ENCODE measurements at regions not wholly inside any gene's neighbourhood (a gene's known extent, or its start where the extent isn't known, plus 50 kb on each side); places are given as distances from the start of the nearest gene placed in this dataset.

- no peak overlapping the region for H3K4me3 ChIP-seq
- TF ChIP-seq CTCF (IDR thresholded peaks at IDR 0.05) (no peak), POLR2A (IDR thresholded peaks at IDR 0.05) (no peak), POLR2AphosphoS5 (IDR thresholded peaks at IDR 0.05) (no peak)
Observed at GRCh38 chr10:23818484-23818883, 379.6 kb downstream of the OTUD1 start.

GRCh38 chr10:23820792-23821191 lies 381.9 kb downstream of the OTUD1 start:
- no peak overlapping the region for H3K4me3 ChIP-seq
- no peaks in the 10 kb centered on the region for H3K36me3 ChIP-seq
- intact Hi-C loops (cut with DNase I; ENCODE audit: low total_unique reads), result no loop called here
- no peak for DNase-seq (ENCODE audit: low spot score in 2 of 2)
- no peaks in the 10 kb centered on the region for H3K9me3 ChIP-seq
- H3K4me1 ChIP-seq, result no peaks in the 10 kb centered on the region
- no peak for TF ChIP-seq POLR2AphosphoS5 (IDR thresholded peaks at IDR 0.05)
- TF ChIP-seq CTCF (IDR thresholded peaks at IDR 0.05), result no peak
- TF ChIP-seq POLR2A (IDR thresholded peaks at IDR 0.05), result no peak
- H3K27ac ChIP-seq, result no peak overlapping the region
- no peaks in the 10 kb centered on the region for H3K27me3 ChIP-seq

More at GRCh38 chr10:23818484-23818883, 379.6 kb downstream of the OTUD1 start:
- H3K27me3 ChIP-seq, result no peaks in the 10 kb centered on the region
- intact Hi-C loops (cut with DNase I; ENCODE audit: low total_unique reads), result no loop called here
- H3K9me3 ChIP-seq, result no peaks in the 10 kb centered on the region
- no peaks in the 10 kb centered on the region for H3K36me3 ChIP-seq
- no peak overlapping the region for H3K27ac ChIP-seq
- no peaks in the 10 kb centered on the region for H3K4me1 ChIP-seq
- DNase-seq (ENCODE audit: low spot score in 2 of 2), result no peak

GRCh38 chr10:23824822-23825221 lies 384.1 kb upstream of the KIAA1217 start:
- intact Hi-C loops (cut with DNase I; ENCODE audit: low total_unique reads), result no loop called here
- no peaks in the 10 kb centered on the region for H3K27me3 ChIP-seq
- DNase-seq (ENCODE audit: low spot score in 2 of 2), result no peak
- H3K36me3 ChIP-seq, result no peaks in the 10 kb centered on the region
- no peak for TF ChIP-seq POLR2AphosphoS5 (IDR thresholded peaks at IDR 0.05)
- TF ChIP-seq CTCF (IDR thresholded peaks at IDR 0.05), result no peak
- no peak for TF ChIP-seq POLR2A (IDR thresholded peaks at IDR 0.05)
- no peak overlapping the region for H3K27ac ChIP-seq
- no peaks in the 10 kb centered on the region for H3K4me1 ChIP-seq
- no peaks in the 10 kb centered on the region for H3K9me3 ChIP-seq
- H3K4me3 ChIP-seq, result no peak overlapping the region

- no peaks in the 10 kb centered on the region for H3K4me1 ChIP-seq
- intact Hi-C loops (cut with DNase I; ENCODE audit: low total_unique reads), result no loop called here
- DNase-seq (ENCODE audit: low spot score in 2 of 2), result no peak
- H3K4me3 ChIP-seq, result no peak overlapping the region
- no peaks in the 10 kb centered on the region for H3K36me3 ChIP-seq
- H3K9me3 ChIP-seq, result no peaks in the 10 kb centered on the region
- H3K27ac ChIP-seq, result no peak overlapping the region
- no peaks in the 10 kb centered on the region for H3K27me3 ChIP-seq
- TF ChIP-seq POLR2AphosphoS5 (IDR thresholded peaks at IDR 0.05), result no peak
- no peak for TF ChIP-seq POLR2A (IDR thresholded peaks at IDR 0.05)
- TF ChIP-seq CTCF (IDR thresholded peaks at IDR 0.05), result no peak
Observed at GRCh38 chr10:23826421-23826820, 382.5 kb upstream of the KIAA1217 start.

- Histone ChIP-seq H3K27me3 (no peaks in the 10 kb centered on the region), H3K9me3 (no peaks in the 10 kb centered on the region), H3K27ac (no peak overlapping the region), H3K4me3 (no peak overlapping the region), H3K36me3 (no peaks in the 10 kb centered on the region), H3K4me1 (no peaks in the 10 kb centered on the region)
- no peak for DNase-seq (ENCODE audit: low spot score in 2 of 2)
- TF ChIP-seq POLR2A (IDR thresholded peaks at IDR 0.05) (no peak), POLR2AphosphoS5 (IDR thresholded peaks at IDR 0.05) (no peak), CTCF (IDR thresholded peaks at IDR 0.05) (no peak)
- intact Hi-C loops (cut with DNase I; ENCODE audit: low total_unique reads), result no loop called here
Observed at GRCh38 chr10:23829556-23829955, 379.4 kb upstream of the KIAA1217 start.
